Activated CD4-positive, alpha-beta T cell treated with anti-CD3 and anti-CD28 coated beads, Interleukin-2, amount 50 U/mL, for 16 hours (primary cell): ENCODE measurements at regions not wholly inside any gene's neighbourhood (a gene's known extent, or its start where the extent isn't known, plus 50 kb on each side); places are given as distances from the start of the nearest gene placed in this dataset.

Experiments
- DNase-seq: peaks from one replicate; pipeline ENCODE4 v3.0.0-alpha.2; 2020

DNA sequence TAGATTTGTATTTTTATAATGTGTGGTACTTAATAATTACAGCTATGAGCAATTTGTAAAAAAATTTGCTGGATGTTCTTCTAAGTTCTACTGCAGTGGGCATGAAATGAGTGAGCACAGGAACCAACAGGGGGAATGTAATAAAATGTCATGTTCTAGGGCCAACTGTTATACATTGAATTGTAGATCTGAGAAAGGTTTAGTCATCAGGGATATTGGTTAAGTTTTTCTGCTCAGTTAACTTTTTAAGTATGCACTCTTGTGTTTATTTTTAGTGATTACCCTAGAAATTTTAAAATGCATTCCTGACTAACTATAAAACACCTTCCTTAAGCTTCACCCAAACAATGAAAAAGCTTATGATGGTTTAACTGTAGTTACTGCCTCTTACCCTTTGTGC lies 101.8 kb downstream of the CAND1 start:
- DNase-seq = no peak

DNA sequence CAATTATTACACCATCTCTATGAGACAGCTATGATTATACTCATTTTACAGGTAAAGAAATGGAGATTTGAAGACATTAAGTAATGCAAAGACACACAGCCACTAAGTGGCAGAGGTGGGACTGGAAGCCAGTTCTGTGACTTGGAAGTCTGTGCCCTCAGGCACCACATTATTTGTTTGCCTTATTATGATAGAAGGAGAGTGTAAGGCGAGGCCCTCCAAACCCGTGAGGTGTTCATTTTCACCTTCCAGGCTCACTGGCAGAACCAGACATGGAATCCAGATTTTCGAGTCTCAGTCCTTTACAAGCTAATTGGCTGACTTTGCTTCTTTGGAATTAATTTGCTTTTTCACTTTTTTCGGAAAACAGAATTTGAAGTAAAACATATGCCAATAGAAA lies 107.9 kb downstream of the CAND1 start:
- DNase-seq = no peak

DNA sequence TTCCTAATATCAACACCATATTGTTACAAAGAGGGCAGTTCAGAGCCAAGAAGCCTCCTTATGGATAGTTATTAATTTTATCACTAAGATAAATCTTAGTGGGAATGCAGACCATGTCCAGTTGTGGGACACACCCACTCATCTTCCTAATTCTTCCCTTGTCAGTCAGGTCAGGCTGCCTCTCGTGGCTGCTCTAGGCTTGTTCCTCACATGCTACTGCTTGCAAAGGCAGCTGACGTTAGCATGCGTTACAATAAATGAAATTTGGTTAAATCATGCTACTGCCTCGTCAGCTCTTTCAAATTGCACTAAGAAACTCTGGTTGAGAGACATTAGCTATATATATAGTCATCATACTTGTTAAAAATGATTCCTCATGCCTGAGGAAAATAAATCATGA lies 108.4 kb downstream of the CAND1 start:
- no peak for DNase-seq

DNA sequence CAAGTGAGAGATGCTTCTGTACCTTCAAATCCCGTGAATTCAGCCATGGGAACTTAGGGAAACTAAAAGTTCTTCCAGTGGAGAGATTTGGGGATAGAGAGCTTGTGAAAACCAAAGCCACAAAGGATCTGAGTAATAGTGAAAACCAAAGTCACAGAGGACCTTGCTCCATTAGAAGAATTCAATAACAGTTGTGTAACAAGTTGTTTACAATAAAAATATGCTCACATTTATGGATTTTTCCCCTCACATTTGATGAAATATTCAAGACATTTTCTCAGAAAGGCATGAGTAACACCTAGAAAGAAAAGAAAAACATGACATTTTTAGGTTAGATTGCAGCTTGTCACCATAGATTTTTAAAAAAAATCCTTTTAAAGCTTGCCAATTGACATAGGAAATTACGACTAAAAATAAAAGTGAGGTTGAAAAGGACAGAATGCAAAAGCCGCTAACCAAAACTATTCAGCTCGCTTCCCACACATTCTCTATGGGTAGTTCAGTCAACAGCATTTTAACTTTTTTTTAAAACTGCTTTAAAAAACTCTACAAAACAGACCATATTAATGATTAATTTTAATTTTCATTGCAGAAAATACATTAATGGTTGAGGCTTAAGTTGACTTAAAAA lies 113.2 kb downstream of the CAND1 start:
- no peak for DNase-seq

DNA sequence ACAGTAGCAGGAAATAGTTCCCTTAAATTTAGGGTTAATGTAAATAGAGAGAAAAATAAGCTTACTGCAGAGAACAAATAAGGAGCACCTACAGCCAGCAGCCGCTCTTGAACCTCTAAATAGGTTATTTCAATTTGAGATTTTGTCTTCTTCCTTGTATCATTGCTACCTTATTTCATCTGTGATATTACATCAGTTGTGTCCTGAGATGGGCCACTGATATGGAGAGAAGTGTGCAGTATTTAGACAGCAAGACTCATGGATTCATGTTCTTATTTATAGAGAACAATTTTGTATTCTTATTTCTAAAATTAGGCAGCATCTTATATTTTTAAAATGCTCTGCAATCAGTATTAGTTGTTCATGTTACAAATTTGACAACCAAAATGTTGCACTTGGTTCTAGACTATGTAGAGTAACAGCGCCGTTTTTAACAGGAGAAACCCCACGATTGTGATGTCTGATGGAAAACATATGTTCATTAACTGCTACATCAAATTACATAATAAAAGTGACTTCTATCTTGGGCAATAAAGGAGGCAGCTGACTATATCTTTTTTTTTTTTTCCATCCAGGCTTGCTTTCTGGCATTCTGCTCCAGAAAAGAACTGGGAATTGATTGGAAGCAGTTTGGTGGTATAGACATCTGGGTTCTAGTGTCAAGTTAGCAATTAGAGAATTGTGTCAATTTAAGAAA lies 117.9 kb downstream of the CAND1 start:
- DNase-seq = no peak

DNA sequence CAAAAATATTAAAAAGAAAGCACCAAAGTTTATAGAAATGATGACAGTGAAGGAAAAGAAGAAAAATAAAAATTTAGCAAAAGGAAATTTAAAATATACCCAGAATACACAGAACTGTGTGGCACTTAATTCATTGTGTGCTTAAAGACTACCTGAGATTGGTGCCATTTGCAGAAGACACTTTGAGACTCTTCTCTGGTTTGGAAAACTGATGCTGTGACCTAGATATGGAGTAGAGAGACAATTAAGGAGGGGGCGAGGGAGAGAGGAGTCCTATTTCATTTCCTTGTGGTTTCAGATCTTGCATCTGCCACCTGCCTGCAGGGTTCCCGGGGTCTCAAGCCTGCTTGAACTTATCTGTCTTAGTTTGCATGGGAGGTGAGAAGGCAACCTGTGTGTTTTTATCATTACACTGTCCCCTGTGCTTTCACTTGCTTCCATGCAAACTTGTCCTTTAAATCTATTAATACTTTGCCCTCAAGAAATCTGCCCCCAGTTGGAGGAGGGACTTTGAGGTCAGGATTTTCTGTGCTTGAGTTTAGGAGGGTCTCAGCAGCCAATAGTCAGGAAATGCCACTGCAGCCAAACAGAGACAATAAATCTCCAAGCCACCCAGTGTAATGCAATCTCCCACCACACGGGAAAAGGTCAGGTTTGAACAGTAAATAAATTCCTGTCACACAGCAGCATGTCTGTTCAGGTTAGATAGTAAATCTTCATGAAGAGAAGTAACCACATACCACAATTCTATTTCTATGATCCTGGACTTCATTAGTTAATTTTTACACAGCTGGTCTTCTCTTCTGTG lies 119.4 kb downstream of the CAND1 start:
- DNase-seq = no peak

DNA sequence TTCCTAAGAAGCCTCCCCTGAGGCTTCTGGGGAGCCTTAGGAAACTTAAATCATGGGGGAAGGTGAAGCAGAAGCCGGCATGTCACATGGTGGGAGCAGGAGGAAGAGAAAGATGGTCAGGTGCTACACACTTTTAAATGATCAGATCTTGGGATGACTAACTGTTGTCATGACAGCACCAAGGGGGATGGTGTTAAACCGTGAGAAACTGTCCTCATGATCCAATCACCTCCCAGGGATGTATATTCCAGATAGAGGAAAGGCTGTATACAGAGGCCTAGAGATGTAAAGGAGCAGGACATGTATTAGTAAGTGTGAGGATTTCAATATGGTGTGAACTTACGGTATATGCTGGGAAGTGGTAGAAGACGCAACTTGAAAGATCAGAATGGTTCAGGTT lies 121.1 kb downstream of the CAND1 start:
- DNase-seq = no peak

DNA sequence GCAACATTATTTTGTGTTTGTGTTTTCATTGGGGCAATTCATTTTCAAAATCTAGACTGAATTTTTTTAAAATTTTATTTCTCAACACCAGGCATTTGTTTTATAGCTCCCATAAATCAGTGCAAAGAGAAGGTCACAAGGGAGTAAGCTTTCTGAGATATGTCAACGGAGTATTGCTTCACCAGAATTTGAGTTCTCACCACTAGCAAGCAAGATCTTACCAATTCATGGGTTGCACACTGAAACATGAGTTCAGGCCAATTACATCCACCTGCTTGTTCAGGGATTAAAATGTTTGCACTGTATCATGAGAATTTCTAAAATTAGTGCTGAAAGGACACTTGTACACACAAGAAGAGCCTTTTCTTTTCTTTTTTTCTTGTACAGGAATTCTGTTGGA lies 121.9 kb downstream of the CAND1 start:
- DNase-seq = no peak

DNA sequence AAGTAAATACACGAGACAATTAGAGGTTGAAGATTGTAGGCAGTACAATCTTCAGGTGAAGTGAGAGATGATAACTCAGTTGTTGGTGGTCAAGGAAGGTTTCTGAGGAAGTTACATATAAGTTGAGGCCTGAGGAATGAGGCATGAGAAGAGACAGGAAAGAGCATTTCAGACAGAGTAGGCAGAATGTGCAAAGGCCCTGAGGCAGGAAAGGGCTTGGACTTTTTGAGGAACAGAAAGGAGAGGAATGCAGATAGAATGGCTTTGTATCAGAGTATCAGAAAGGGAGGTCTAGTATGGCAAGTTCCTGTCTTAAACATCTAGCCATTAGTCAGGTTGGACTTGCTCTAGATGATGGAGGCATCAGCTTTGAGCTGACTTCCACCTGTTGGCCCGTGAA lies 122.5 kb downstream of the CAND1 start:
- DNase-seq = no peak

DNA sequence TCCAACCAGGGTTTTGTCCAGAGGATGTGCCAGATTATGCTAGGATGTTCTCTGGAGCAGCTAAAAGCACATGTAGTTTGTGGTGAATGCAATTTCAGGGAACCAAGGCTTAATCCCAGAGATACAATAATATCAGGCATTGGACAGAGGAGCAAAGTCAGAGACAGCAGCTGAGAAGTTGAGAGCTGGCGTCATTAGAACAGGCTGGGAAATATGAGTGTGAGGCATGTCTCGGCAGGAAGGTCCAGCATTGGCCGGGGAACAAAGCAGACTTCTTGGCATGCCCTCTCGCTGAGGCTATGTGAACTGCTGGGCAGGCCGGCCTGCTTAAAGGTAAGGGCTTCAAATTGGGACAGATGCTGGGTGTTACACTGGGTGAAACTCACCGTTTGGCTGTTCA lies 125.4 kb downstream of the CAND1 start:
- no peak for DNase-seq

DNA sequence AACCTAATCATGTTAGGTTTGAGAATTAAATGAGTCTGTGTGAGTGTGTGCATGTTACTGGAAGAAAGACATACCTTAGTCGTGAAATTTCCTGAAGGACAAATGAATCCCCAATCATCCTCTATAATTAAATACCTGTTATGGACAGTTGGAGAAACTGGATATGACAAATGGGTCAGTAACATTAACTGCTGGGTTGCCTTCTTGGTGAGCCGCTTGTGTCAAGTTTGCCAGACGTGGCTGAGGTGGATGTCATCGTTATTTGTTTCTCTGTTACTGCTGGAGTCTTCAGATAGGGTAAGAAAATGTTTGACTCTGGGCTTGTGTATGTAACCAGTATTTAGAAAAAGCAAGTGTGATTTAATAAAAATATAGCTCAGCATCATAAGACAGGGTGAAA lies 131.6 kb downstream of the CAND1 start:
- DNase-seq = no peak

DNA sequence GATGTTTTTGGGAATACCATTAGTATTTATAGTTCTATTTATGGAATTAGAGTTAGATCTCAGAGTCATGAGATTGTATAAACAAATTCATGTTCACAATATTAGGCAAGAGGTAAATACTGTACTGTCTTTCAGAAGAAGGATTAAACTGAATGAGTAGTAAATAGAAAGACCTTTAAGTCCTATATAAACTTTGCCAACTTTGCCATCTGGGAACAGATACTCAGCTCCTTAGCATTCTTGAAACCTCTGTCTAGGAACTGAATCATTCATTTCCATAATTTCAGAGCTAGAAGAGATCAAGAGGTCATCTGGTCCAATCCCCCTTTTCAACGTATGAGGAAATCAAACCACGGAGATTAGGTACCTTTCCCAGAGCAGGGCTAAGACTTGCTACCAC lies 141.1 kb downstream of the CAND1 start:
- DNase-seq = no peak

DNA sequence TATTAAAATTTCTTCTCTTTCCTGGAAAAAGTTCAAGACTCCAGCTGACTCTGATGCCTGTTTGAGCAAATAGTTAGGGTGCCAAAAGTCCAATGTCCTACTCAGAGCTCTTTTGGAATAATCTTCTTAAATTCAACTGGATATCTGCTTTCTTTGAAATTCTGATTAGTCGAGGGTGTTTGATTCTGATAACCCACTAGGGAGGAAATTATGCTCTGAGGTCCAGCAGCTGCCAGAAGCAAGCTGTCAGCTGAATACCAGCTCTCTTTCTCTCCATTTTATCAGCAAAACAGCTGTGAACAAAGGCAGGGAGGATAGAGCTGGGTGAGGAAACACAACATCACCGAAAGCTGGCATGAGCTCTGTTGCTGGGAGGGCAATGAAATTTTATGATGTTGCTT lies 141.5 kb downstream of the CAND1 start:
- no peak for DNase-seq

DNA sequence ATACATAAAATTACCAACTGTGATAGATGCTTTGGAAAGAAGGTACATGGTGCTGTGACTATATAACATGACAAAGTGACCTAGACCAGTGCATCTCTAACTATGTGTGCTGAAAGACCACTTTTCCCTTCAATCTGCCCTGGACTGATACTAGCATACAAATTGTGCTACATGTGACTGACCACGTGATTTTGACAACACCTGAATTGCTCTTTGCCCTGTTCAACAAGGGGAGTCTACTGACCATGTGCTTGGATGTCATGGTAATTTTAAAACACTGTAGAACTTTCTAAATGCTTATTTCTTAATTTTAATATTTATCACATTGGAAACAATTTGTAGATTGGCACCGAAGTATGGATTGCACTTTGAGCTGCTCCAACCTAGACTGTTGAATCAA lies 142.4 kb downstream of the CAND1 start:
- no peak for DNase-seq

DNA sequence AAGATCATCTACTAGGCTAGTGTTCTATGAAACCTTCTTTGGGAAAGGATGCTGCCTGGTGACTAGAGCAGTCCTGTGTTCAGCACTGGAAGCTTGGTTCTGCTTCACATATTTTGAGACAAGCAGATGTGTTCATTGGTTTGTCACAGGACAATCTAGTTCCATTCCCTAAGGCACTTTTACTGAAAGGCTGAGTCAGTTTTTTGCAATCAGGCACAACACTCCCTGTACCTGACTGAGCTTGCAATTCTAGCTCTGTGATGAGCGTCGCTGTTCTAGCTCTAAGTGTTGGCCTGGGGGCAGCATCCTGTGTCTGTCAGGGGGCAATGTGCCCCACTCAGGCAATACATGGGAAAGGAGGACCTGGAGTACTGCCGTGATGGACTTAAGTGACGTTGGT lies 144.4 kb downstream of the CAND1 start:
- no peak for DNase-seq

DNA sequence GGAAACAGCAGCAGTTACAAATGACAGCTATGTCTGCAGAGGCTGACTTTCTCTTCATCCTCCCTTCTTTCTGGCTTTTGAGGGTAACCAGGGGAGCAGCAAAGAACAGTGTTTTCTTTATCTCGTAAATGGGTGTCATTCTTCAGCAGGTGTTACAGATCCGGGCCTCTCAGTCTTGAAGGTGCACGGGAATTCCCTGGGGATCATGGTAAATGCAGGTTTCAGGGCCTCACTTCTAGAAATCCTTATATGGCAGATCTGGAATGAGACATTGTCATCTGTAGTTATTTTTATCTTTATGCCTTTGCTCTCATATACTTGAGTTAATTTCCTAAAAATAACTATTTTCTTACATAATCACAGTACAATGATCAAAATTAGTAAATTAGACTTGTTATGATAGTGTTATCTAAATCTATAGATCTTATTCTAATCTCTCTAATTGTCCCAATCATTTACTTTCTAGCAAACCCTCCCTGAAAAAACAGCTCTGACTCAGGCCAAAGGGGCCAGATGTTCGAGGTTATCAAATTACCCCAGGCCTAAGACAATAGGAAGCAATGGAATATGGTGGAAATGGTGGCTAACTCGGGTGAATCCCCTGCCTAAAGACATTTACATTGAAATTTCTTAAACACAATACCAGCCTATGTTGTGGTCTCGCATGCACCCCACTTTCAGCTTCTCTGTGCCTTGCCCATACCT lies 145.0 kb downstream of the CAND1 start:
- DNase-seq = no peak

DNA sequence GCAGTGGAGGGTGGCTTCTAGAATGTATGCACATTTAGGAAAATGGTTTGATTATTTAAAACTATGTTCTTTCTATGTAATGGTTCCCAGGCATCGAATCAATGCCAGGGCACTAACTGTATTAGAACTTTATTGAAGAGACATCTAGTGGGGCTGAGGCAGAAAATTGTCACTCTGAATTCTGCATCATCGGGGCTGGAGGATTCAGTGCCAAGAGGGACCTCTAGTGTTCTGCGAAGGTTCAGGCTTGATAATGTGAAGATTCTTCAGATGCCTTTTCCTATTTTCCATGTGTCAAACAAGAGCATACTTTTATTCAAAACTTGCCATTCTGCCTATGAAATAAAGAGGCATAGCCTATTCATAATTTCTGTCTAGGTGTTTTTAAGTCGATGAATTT lies 146.3 kb downstream of the CAND1 start:
- DNase-seq = no peak

DNA sequence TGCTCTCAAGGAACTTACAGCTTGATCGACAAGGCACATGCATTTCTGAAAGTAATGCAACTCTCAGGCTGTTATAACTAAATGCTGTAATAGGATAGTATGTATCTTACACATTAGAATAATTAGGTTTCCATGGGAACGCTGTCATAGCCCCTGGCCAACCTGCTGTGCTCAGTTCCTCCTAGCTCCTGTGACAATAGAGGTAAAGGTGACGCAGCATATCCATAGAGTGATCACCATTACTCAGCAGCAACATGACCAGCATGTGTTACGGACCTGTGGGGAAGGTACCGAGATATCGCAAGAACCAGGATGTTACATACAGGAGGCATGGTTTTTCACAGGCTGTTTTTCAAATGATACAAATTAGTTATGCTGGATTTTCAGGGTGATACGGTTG lies 150.7 kb downstream of the CAND1 start:
- no peak for DNase-seq

DNA sequence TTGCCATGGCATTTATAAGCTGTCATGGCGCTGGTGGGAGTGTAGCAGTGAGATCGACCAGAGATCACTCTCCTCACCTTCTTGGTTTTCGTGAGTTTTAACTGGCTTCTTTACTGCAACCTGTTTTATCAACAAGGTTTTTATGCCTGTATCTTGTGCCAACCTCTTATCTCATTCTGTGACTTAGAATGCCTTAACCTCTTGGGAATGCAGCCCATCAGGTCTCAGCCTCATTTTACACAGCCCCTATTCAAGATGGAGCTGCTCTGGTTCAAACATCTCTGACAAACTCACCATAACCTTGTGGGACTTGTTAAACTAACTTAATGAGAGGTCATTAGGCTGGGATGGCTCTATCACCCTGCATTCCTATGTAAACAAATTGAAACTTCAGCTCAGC lies 151.3 kb downstream of the CAND1 start:
- DNase-seq = no peak

DNA sequence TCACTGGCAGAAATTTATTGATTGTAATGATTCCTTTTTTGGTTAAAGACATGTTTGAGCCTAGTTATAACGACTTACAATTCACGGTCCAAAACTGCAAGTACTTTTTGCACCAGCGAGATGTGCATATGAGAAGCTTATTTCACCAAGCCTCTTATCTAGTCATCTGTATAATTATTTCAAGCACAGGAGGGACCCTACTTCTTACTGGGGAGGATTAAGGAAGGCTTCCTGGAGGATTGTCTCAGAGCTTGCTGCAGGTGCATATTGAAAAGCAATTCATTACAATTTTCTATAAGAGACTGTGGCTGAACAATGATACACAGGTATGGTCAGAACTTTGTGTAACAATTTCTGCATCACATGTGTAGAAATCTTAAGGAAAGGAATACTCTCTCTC lies 152.9 kb downstream of the CAND1 start:
- no peak for DNase-seq

DNA sequence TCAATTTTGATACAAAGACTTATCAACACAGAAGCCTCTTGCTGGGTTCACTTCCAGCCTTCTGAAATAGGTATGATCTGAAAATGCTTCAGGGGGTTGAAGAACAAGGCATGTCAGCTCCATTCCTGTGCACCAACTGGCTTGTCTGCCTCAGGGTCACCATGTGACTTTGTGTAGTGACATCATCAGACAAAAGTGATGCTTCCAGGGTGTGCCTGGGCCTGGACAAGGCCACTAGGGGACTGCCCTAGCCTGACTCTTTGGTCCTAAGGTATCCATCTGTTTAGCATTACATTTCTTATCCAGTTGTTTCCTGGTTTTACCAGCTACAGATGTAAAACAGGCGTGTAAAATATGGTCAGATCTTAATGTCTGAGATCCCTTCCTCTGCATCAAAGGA lies 155.6 kb downstream of the CAND1 start:
- DNase-seq = no peak

DNA sequence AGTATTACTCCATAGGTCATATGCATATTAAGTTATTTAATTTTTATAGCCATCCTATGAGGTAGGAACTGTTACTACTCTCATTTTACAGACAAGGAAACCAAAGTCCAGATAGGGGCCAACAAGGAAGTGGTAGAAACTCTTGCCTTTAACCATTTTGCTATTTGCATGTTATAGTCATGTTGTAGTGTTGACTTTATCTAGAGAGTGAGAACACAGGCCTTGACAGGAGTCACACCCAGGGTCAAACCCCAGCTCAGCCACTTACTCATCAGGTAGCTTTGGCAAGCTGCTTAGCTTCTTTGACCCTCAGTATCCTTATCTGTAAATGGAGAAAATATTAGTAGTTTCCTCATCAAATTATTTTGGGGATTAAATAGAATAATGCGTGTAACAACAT lies 156.2 kb downstream of the CAND1 start:
- no peak for DNase-seq

DNA sequence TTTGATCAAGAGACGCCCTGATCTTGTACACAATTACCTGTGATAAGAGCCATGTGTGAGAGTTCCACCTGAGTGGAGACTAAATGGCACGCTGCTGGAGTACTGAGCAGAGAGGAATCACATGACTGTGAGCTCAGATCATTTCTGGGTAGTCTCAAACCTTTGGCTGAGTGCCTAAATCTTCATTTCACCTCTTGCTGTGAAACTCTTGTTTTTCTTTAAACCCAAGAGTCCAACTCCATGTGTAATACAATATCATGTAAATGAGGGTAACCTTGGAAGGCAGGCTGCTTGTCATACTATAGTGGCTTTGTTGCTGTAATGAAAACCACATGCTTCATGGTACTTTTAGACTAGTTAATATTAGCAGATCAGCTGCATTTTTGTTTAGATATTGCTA lies 156.9 kb downstream of the CAND1 start:
- no peak for DNase-seq

DNA sequence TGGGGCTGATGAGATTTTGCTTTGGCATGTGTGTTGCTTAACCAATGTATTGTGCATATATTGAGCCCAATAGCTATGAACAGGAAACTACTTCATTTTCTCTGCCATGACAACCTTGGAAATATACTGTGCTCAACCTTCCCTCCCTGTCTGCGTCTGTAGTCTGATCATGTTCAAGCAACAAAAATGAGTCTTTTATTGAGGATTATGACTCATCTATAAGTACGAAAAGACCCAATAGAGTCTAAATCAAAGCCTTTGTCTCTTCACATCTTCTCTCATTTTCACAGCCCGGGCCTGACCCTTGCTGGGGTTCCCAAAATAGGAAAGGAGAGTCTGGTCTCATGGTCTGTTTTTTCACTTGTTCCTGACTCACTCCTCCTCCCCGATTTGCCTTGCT lies 158.2 kb downstream of the CAND1 start:
- no peak for DNase-seq
